Activated naive CD8-positive, alpha-beta T cell treated with anti-CD3 and anti-CD28 coated beads, Interleukin-2, amount 50 U/mL, for 24 hours (primary cell): ENCODE measurements at regions not wholly inside any gene's neighbourhood (a gene's known extent, or its start where the extent isn't known, plus 50 kb on each side); places are given as distances from the start of the nearest gene placed in this dataset.
A peak's percentile ranks its signal among the peaks of the same experiment; 100 is the strongest.

Source experiments
- ATAC-seq: fragments of 150-1000 bp; cut with Tn5 transposase; one replicate; pipeline ENCODE4 v1.10.0; 2021
- DNase-seq: peaks from one replicate; pipeline ENCODE4 v3.0.0; 2021
- H3K27ac Mint-ChIP-seq: one replicate; pipeline ENCODE4 v1.8.0; 2021; ENCODE audit warnings: mild to moderate bottlenecking, mixed read lengths
- H3K27me3 Mint-ChIP-seq: one replicate; pipeline ENCODE4 v1.8.0; 2021; ENCODE audit warnings: mixed read lengths
- H3K36me3 Mint-ChIP-seq: one replicate; pipeline ENCODE4 v1.8.0; 2021; ENCODE audit warnings: low read depth, mixed read lengths
- H3K4me1 Mint-ChIP-seq: one replicate; pipeline ENCODE4 v1.8.0; 2021; ENCODE audit warnings: mixed read lengths
- H3K4me3 Mint-ChIP-seq: one replicate; pipeline ENCODE4 v1.8.0; 2021; ENCODE audit warnings: mild to moderate bottlenecking, moderate library complexity, mixed read lengths
- H3K9me3 Mint-ChIP-seq: one replicate; pipeline ENCODE4 v1.8.0; 2021; ENCODE audit warnings: mixed read lengths

GRCh38 chr11:32161293-32161692, 70.4 kb downstream of the RCN1 start:
- peaks cover 2% of the 10 kb centered on the region for H3K4me1 Mint-ChIP-seq
- no peaks in the 10 kb centered on the region for H3K36me3 Mint-ChIP-seq
- no peak overlapping the region for H3K4me3 Mint-ChIP-seq
- no peak for ATAC-seq
- H3K27ac Mint-ChIP-seq, result no peak overlapping the region
- H3K27me3 Mint-ChIP-seq, result peaks cover 2% of the 10 kb centered on the region
- no peak for DNase-seq
- H3K9me3 Mint-ChIP-seq, result no peaks in the 10 kb centered on the region

- ATAC-seq (no peak), DNase-seq (no peak)
- H3K4me3 Mint-ChIP-seq, result no peak overlapping the region
- H3K9me3 Mint-ChIP-seq, result no peaks in the 10 kb centered on the region
- H3K4me1 Mint-ChIP-seq, result peaks cover 2% of the 10 kb centered on the region
- no peak overlapping the region for H3K27ac Mint-ChIP-seq
- peaks cover 2% of the 10 kb centered on the region for H3K27me3 Mint-ChIP-seq
- H3K36me3 Mint-ChIP-seq, result no peaks in the 10 kb centered on the region
Measured at GRCh38 chr11:32162351-32162750, 71.5 kb downstream of the RCN1 start.

GRCh38 chr11:32162906-32163305, 72.0 kb downstream of the RCN1 start:
- no peak for ATAC-seq
- no peak for DNase-seq
- peaks cover 2% of the 10 kb centered on the region for H3K4me1 Mint-ChIP-seq
- H3K36me3 Mint-ChIP-seq, result no peaks in the 10 kb centered on the region
- peaks cover 2% of the 10 kb centered on the region for H3K27me3 Mint-ChIP-seq
- H3K4me3 Mint-ChIP-seq, result no peak overlapping the region
- no peak overlapping the region for H3K27ac Mint-ChIP-seq
- H3K9me3 Mint-ChIP-seq, result no peaks in the 10 kb centered on the region

- no peak for DNase-seq
- Mint-ChIP-seq H3K27ac (no peak overlapping the region), H3K4me1 (peaks cover 3% of the 10 kb centered on the region), H3K27me3 (peaks cover 2% of the 10 kb centered on the region), H3K4me3 (no peak overlapping the region), H3K9me3 (no peaks in the 10 kb centered on the region), H3K36me3 (no peaks in the 10 kb centered on the region)
- ATAC-seq, result no peak
Measured at GRCh38 chr11:32163557-32163956, 72.7 kb downstream of the RCN1 start.

- Mint-ChIP-seq H3K4me1 (peaks cover 14% of the 10 kb centered on the region), H3K9me3 (no peaks in the 10 kb centered on the region), H3K27ac (no peak overlapping the region), H3K4me3 (no peak overlapping the region), H3K36me3 (no peaks in the 10 kb centered on the region), H3K27me3 (peaks cover 2% of the 10 kb centered on the region)
- ATAC-seq (no peak), DNase-seq (no peak)
Measured at GRCh38 chr11:32164836-32165235, 74.0 kb downstream of the RCN1 start.

GRCh38 chr11:32168924-32169323, 78.0 kb downstream of the RCN1 start:
- H3K4me3 Mint-ChIP-seq, result no peak overlapping the region
- H3K4me1 Mint-ChIP-seq, result peaks cover 23% of the 10 kb centered on the region
- ATAC-seq (no peak), DNase-seq (no peak)
- no peaks in the 10 kb centered on the region for H3K36me3 Mint-ChIP-seq
- H3K27me3 Mint-ChIP-seq, result peaks cover 3% of the 10 kb centered on the region
- H3K9me3 Mint-ChIP-seq, result no peaks in the 10 kb centered on the region
- H3K27ac Mint-ChIP-seq, result no peak overlapping the region

GRCh38 chr11:32171445-32171844, 80.6 kb downstream of the RCN1 start:
- ATAC-seq (no peak), DNase-seq (no peak)
- no peak overlapping the region for H3K4me3 Mint-ChIP-seq
- H3K27ac Mint-ChIP-seq, result no peak overlapping the region
- H3K36me3 Mint-ChIP-seq, result no peaks in the 10 kb centered on the region
- peaks cover 23% of the 10 kb centered on the region for H3K4me1 Mint-ChIP-seq
- no peaks in the 10 kb centered on the region for H3K9me3 Mint-ChIP-seq
- H3K27me3 Mint-ChIP-seq, result peaks cover 3% of the 10 kb centered on the region

- no peak for ATAC-seq
- peaks cover 3% of the 10 kb centered on the region for H3K27me3 Mint-ChIP-seq
- H3K4me1 Mint-ChIP-seq, result peaks cover 23% of the 10 kb centered on the region
Measured at GRCh38 chr11:32172041-32172847, 81.4 kb downstream of the RCN1 start.

GRCh38 chr11:32172848-32173834, 82.3 kb downstream of the RCN1 start:
- ATAC-seq (peak; percentile 23), DNase-seq (peak; percentile 34)
- H3K27ac Mint-ChIP-seq, result no peak overlapping the region
- no peaks in the 10 kb centered on the region for H3K9me3 Mint-ChIP-seq
- peaks cover 23% of the 10 kb centered on the region for H3K4me1 Mint-ChIP-seq
- no peaks in the 10 kb centered on the region for H3K36me3 Mint-ChIP-seq
- no peak overlapping the region for H3K4me3 Mint-ChIP-seq
- H3K27me3 Mint-ChIP-seq, result peaks cover 5% of the 10 kb centered on the region

More at GRCh38 chr11:32172041-32172847, 81.4 kb downstream of the RCN1 start:
- H3K36me3 Mint-ChIP-seq, result no peaks in the 10 kb centered on the region
- no peak for DNase-seq
- no peak overlapping the region for H3K27ac Mint-ChIP-seq
- H3K9me3 Mint-ChIP-seq, result no peaks in the 10 kb centered on the region
- H3K4me3 Mint-ChIP-seq, result no peak overlapping the region

- no peaks in the 10 kb centered on the region for H3K36me3 Mint-ChIP-seq
- peaks cover 9% of the 10 kb centered on the region for H3K27me3 Mint-ChIP-seq
- ATAC-seq, result no peak
- peaks cover 17% of the 10 kb centered on the region for H3K4me1 Mint-ChIP-seq
- H3K9me3 Mint-ChIP-seq, result no peaks in the 10 kb centered on the region
- no peak overlapping the region for H3K4me3 Mint-ChIP-seq
- no peak for DNase-seq
- no peak overlapping the region for H3K27ac Mint-ChIP-seq
Measured at GRCh38 chr11:32173977-32174376, 83.1 kb downstream of the RCN1 start.

GRCh38 chr11:32176223-32176934, 85.5 kb downstream of the RCN1 start:
- Mint-ChIP-seq H3K27ac (no peak overlapping the region), H3K27me3 (peaks cover 9% of the 10 kb centered on the region), H3K4me1 (peaks cover 6% of the 10 kb centered on the region), H3K4me3 (no peak overlapping the region), H3K36me3 (no peaks in the 10 kb centered on the region), H3K9me3 (no peaks in the 10 kb centered on the region)
- DNase-seq, result peak; percentile 81
- peak; percentile 67 for ATAC-seq

- H3K9me3 Mint-ChIP-seq, result no peaks in the 10 kb centered on the region
- H3K4me3 Mint-ChIP-seq, result no peak overlapping the region
- H3K27ac Mint-ChIP-seq, result no peak overlapping the region
- no peaks in the 10 kb centered on the region for H3K4me1 Mint-ChIP-seq
- no peaks in the 10 kb centered on the region for H3K36me3 Mint-ChIP-seq
- DNase-seq (no peak), ATAC-seq (no peak)
- peaks cover 9% of the 10 kb centered on the region for H3K27me3 Mint-ChIP-seq
Measured at GRCh38 chr11:32178692-32179091, 87.8 kb downstream of the RCN1 start.

- ATAC-seq (no peak), DNase-seq (no peak)
- no peaks in the 10 kb centered on the region for H3K36me3 Mint-ChIP-seq
- no peak overlapping the region for H3K27ac Mint-ChIP-seq
- peaks cover 5% of the 10 kb centered on the region for H3K27me3 Mint-ChIP-seq
- H3K9me3 Mint-ChIP-seq, result no peaks in the 10 kb centered on the region
- no peaks in the 10 kb centered on the region for H3K4me1 Mint-ChIP-seq
- H3K4me3 Mint-ChIP-seq, result no peak overlapping the region
Measured at GRCh38 chr11:32183512-32183911, 92.6 kb downstream of the RCN1 start.

- no peaks in the 10 kb centered on the region for H3K9me3 Mint-ChIP-seq
- no peak overlapping the region for H3K4me3 Mint-ChIP-seq
- H3K36me3 Mint-ChIP-seq, result no peaks in the 10 kb centered on the region
- H3K27me3 Mint-ChIP-seq, result peaks cover 5% of the 10 kb centered on the region
- H3K4me1 Mint-ChIP-seq, result no peaks in the 10 kb centered on the region
- no peak for ATAC-seq
- no peak for DNase-seq
- no peak overlapping the region for H3K27ac Mint-ChIP-seq
Measured at GRCh38 chr11:32184041-32184722, 93.3 kb downstream of the RCN1 start.
